ENCODE measurements at regions not wholly inside any gene's neighbourhood (a gene's known extent, or its start where the extent isn't known, plus 50 kb on each side); places are given as distances from the start of the nearest gene placed in this dataset.

DNA sequence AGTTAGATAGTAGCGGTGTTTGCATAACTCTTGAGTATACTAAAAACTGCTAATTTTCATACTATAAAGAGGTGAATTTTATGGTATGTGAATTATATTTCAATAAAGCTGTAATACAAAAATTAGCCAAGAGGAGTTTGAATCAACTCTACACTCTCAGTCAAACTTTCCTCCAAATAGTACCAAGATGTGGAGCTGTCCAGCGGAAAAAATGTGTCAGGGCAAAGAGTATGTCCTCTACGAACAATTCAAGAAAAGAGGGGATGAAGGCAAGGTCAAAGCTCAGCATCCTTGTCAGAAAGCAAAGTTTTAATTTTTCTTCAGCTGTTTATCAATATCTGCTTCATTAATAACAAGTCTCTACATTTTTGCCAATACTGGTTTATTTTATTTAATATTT, 51.8 kb upstream of the CDC14C start:
- H3K9me3 ChIP-seq, result no peaks in the 10 kb centered on the region
- DNase-seq, result no peak
- no peak overlapping the region for H3K4me3 ChIP-seq (replicated peaks in 1 of 3)
- no peak overlapping the region for H3K27ac ChIP-seq
- H3K27me3 ChIP-seq, result no peaks in the 10 kb centered on the region
- H3K4me1 ChIP-seq, result no peaks in the 10 kb centered on the region
- no peaks in the 10 kb centered on the region for H3K36me3 ChIP-seq
- 83 to 89% methylated on average over 3 of the region's 3 CpGs for WGBS, 2 donors
- TF ChIP-seq, protein P1, sequence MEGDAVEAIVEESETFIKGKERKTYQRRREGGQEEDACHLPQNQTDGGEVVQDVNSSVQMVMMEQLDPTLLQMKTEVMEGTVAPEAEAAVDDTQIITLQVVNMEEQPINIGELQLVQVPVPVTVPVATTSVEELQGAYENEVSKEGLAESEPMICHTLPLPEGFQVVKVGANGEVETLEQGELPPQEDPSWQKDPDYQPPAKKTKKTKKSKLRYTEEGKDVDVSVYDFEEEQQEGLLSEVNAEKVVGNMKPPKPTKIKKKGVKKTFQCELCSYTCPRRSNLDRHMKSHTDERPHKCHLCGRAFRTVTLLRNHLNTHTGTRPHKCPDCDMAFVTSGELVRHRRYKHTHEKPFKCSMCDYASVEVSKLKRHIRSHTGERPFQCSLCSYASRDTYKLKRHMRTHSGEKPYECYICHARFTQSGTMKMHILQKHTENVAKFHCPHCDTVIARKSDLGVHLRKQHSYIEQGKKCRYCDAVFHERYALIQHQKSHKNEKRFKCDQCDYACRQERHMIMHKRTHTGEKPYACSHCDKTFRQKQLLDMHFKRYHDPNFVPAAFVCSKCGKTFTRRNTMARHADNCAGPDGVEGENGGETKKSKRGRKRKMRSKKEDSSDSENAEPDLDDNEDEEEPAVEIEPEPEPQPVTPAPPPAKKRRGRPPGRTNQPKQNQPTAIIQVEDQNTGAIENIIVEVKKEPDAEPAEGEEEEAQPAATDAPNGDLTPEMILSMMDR (IDR thresholded peaks at IDR 0.05), result no peak
- TF ChIP-seq POLR2A (IDR thresholded peaks at IDR 0.05), result no peak
- intact Hi-C loops (cut with DNase I), result no loop called here

All from thyroid gland (tissue), 4 donors.